ENCODE measurements at regions not wholly inside any gene's neighbourhood (a gene's known extent, or its start where the extent isn't known, plus 50 kb on each side); places are given as distances from the start of the nearest gene placed in this dataset.

- TF ChIP-seq ATF4 (CRISPR knock-in tag; IDR thresholded peaks at IDR 0.05) (no peak), ZNF207 (IDR thresholded peaks at IDR 0.05; ENCODE audit: borderline replicate concordance) (no peak), NPAS2 (CRISPR knock-in tag; IDR thresholded peaks at IDR 0.05; ENCODE audit: borderline replicate concordance) (no peak), FOSL2 (CRISPR knock-in tag; IDR thresholded peaks at IDR 0.05) (no peak), CTCF (CRISPR knock-in tag; IDR thresholded peaks at IDR 0.05) (no peak), TBL1XR1 (IDR thresholded peaks at IDR 0.05; ENCODE audit: borderline replicate concordance, low read length, partially characterized antibody) (no peak), PAWR (CRISPR knock-in tag; IDR thresholded peaks at IDR 0.05; ENCODE audit: borderline replicate concordance) (no peak), SETDB1 (CRISPR knock-in tag; IDR thresholded peaks at IDR 0.05; ENCODE audit: borderline replicate concordance) (no peak), NFIC (IDR thresholded peaks at IDR 0.05; ENCODE audit: low read length) (no peak), KLF13 (CRISPR knock-in tag; IDR thresholded peaks at IDR 0.05) (no peak), EZH2 (conservative IDR thresholded peaks at IDR 0.05; ENCODE audit: low read depth, low read length) (no peak), TARDBP (CRISPR knock-in tag; IDR thresholded peaks at IDR 0.05) (no peak)
- TF ChIP-seq, protein P1, sequence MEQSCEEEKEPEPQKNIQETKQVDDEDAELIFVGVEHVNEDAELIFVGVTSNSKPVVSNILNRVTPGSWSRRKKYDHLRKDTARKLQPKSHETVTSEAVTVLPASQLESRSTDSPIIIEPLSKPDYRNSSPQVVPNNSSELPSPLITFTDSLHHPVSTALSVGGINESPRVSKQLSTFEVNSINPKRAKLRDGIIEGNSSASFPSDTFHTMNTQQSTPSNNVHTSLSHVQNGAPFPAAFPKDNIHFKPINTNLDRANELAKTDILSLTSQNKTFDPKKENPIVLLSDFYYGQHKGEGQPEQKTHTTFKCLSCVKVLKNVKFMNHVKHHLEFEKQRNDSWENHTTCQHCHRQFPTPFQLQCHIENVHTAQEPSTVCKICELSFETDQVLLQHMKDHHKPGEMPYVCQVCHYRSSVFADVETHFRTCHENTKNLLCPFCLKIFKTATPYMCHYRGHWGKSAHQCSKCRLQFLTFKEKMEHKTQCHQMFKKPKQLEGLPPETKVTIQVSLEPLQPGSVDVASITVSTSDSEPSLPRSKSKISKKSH (CRISPR knock-in tag; IDR thresholded peaks at IDR 0.05; ENCODE audit: borderline replicate concordance) = no peak
- TF ChIP-seq, protein P2, sequence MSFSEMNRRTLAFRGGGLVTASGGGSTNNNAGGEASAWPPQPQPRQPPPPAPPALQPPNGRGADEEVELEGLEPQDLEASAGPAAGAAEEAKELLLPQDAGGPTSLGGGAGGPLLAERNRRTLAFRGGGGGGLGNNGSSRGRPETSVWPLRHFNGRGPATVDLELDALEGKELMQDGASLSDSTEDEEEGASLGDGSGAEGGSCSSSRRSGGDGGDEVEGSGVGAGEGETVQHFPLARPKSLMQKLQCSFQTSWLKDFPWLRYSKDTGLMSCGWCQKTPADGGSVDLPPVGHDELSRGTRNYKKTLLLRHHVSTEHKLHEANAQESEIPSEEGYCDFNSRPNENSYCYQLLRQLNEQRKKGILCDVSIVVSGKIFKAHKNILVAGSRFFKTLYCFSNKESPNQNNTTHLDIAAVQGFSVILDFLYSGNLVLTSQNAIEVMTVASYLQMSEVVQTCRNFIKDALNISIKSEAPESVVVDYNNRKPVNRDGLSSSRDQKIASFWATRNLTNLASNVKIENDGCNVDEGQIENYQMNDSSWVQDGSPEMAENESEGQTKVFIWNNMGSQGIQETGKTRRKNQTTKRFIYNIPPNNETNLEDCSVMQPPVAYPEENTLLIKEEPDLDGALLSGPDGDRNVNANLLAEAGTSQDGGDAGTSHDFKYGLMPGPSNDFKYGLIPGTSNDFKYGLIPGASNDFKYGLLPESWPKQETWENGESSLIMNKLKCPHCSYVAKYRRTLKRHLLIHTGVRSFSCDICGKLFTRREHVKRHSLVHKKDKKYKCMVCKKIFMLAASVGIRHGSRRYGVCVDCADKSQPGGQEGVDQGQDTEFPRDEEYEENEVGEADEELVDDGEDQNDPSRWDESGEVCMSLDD (CRISPR knock-in tag; IDR thresholded peaks at IDR 0.05; ENCODE audit: borderline replicate concordance) = no peak
Observed at GRCh38 chr16:79543219-79543618, 57.3 kb downstream of the MAF start.
